DND-41 (cell line): ENCODE measurements at regions not wholly inside any gene's neighbourhood (a gene's known extent, or its start where the extent isn't known, plus 50 kb on each side); places are given as distances from the start of the nearest gene placed in this dataset.

ENCODE experiments used
- ATAC-seq: fragments of 200-7000 bp; cut with Tn5 transposase; 3 replicates; pipeline ENCODE4 v1.9.1; 2021; ENCODE audit warnings: low read depth; ENCODE audit not compliant: insufficient read depth
- DNase-seq: peaks from one replicate; pipeline ENCODE4 v3.0.0-alpha.2; 2020
- H2AFZ ChIP-seq: 2 replicates; pipeline ENCODE4 v1.6.0; 2012; ENCODE audit warnings: low read depth, low read length
- H3K27ac ChIP-seq: 2 replicates; pipeline ENCODE4 v1.5.1; 2012; ENCODE audit warnings: low read length, inconsistent platforms
- H3K27me3 ChIP-seq: fragments of 200-600 bp; sonication (generic); 2 replicates; pipeline ENCODE4 v1.6.0; 2012; ENCODE audit warnings: low read length, mild to moderate bottlenecking, inconsistent platforms; ENCODE audit not compliant: insufficient read depth, poor library complexity
- H3K36me3 ChIP-seq: 2 replicates; pipeline ENCODE4 v1.5.1; 2012; ENCODE audit warnings: low read length, inconsistent platforms; ENCODE audit not compliant: insufficient read depth
- H3K4me1 ChIP-seq: 2 replicates; pipeline ENCODE4 v1.5.1; 2012; ENCODE audit warnings: mild to moderate bottlenecking, low read length; ENCODE audit not compliant: insufficient read depth
- H3K4me2 ChIP-seq: 2 replicates; pipeline ENCODE4 v1.6.0; 2012; ENCODE audit warnings: mild to moderate bottlenecking, moderate library complexity, low read length, inconsistent platforms; ENCODE audit not compliant: insufficient read depth
- H3K4me3 ChIP-seq, 2 experiments: fragments of 200-600 bp in 1 of 2; shearing (Covaris generic) in 1 of 2; 2 replicates each; pipeline ENCODE4 v1.5.1; 2012 to 2016; ENCODE audit warnings: inconsistent platforms in 2 of 2, low read length in 2 of 2, mild to moderate bottlenecking in 2 of 2, low read depth in 1 of 2, moderate library complexity in 1 of 2
- H3K79me2 ChIP-seq: 2 replicates; pipeline ENCODE4 v1.6.0; 2012; ENCODE audit warnings: low read length, inconsistent platforms; ENCODE audit not compliant: insufficient read depth
- H3K9ac ChIP-seq: 2 replicates; pipeline ENCODE4 v1.6.0; 2012; ENCODE audit warnings: low read depth, mild to moderate bottlenecking, inconsistent platforms, low read length, moderate library complexity
- H3K9me3 ChIP-seq: 2 replicates; pipeline ENCODE4 v1.5.1; 2012; ENCODE audit warnings: low read length, moderate library complexity, mild to moderate bottlenecking, inconsistent platforms; ENCODE audit not compliant: insufficient read depth, severe bottlenecking
- H4K20me1 ChIP-seq: 2 replicates; pipeline ENCODE4 v1.6.0; 2012; ENCODE audit warnings: low read length; ENCODE audit not compliant: insufficient read depth
- CTCF ChIP-seq: IDR thresholded peaks from 2 replicates; pipeline ENCODE4 v1.5.1; 2012; ENCODE audit warnings: borderline replicate concordance, low read length, moderate library complexity, mild to moderate bottlenecking; ENCODE audit not compliant: poor library complexity, severe bottlenecking; ENCODE audit errors: extremely low read depth
- EZH2 ChIP-seq: IDR thresholded peaks from 3 replicates; pipeline ENCODE4 v1.6.1; 2012; ENCODE audit warnings: borderline replicate concordance, low read depth, mild to moderate bottlenecking, moderate library complexity, low read length, inconsistent platforms; ENCODE audit not compliant: severe bottlenecking

GRCh38 chr6:105601541-105602236 lies 198.8 kb upstream of the PREP start:
- no peak overlapping the region for H3K4me2 ChIP-seq
- ATAC-seq: no peak; the same call in 2 of the 3 replicates
- H3K4me1 ChIP-seq: no peaks in the 10 kb centered on the region
- no peaks in the 10 kb centered on the region for H3K27me3 ChIP-seq
- H2AFZ ChIP-seq: peak overlapping the region; percentile 5; the same call in 1 of the 2 replicates
- TF ChIP-seq EZH2: no peak
- no peak for TF ChIP-seq CTCF
- DNase-seq: no peak
- H3K27ac ChIP-seq: no peak overlapping the region
- no peaks in the 10 kb centered on the region for H3K36me3 ChIP-seq
- no peaks in the 10 kb centered on the region for H3K9me3 ChIP-seq
- H3K4me3 ChIP-seq: no peak overlapping the region
- no peaks in the 10 kb centered on the region for H4K20me1 ChIP-seq
- no peaks in the 10 kb centered on the region for H3K79me2 ChIP-seq
- H3K9ac ChIP-seq: no peak overlapping the region

- ATAC-seq (no peak), DNase-seq (no peak)
- Histone ChIP-seq H3K4me1 (no peaks in the 10 kb centered on the region), H3K27ac (no peak overlapping the region), H3K36me3 (no peaks in the 10 kb centered on the region), H3K9me3 (no peaks in the 10 kb centered on the region), H3K4me3 (no peak overlapping the region), H3K27me3 (no peaks in the 10 kb centered on the region), H3K4me2 (no peak overlapping the region), H4K20me1 (no peaks in the 10 kb centered on the region), H3K79me2 (no peaks in the 10 kb centered on the region), H3K9ac (no peak overlapping the region), H2AFZ (no peak overlapping the region)
- no peak for TF ChIP-seq CTCF
- no peak for TF ChIP-seq EZH2
Observed at GRCh38 chr6:105600336-105601260, 197.7 kb upstream of the PREP start.

GRCh38 chr6:105598264-105598663 lies 195.4 kb upstream of the PREP start:
- Histone ChIP-seq H4K20me1 (no peaks in the 10 kb centered on the region), H3K9ac (no peak overlapping the region), H2AFZ (no peak overlapping the region), H3K79me2 (no peaks in the 10 kb centered on the region), H3K4me2 (no peak overlapping the region), H3K4me1 (peaks cover 11% of the 10 kb centered on the region), H3K36me3 (no peaks in the 10 kb centered on the region), H3K27ac (no peak overlapping the region), H3K27me3 (no peaks in the 10 kb centered on the region), H3K4me3 (no peak overlapping the region), H3K9me3 (no peaks in the 10 kb centered on the region)
- no peak for DNase-seq
- no peak for ATAC-seq
- TF ChIP-seq EZH2 (no peak), CTCF (no peak)
